GM12878 (cell line): ENCODE measurements at regions not wholly inside any gene's neighbourhood (a gene's known extent, or its start where the extent isn't known, plus 50 kb on each side); places are given as distances from the start of the nearest gene placed in this dataset.
"Not testable (repeated sequence)": the region's sequence is repeated elsewhere in the genome, so short reads cannot be mapped to it uniquely, and the experiment has no call there.

Experiments used
- CTCF ChIP-seq, 3 experiments: IDR thresholded peaks in 2 of 3; conservative IDR thresholded peaks in 1 of 3; 2 replicates each; pipeline ENCODE4 v1.5.1; 2011; ENCODE audit warnings: low read depth in 3 of 3, low read length in 3 of 3, mild to moderate bottlenecking in 3 of 3, control low read depth in 2 of 3, moderate library complexity in 2 of 3, inconsistent platforms in 1 of 3, mixed read lengths in 1 of 3; ENCODE audit not compliant: control insufficient read depth in 2 of 3, insufficient read depth in 1 of 3; ENCODE audit errors: extremely low read depth in 1 of 3
- DPF2 ChIP-seq: fragments of 450-650 bp; IDR thresholded peaks from 2 replicates; pipeline ENCODE4 v1.6.1; 2017; ENCODE audit warnings: mild to moderate bottlenecking
- EP300 ChIP-seq, 2 experiments: fragments of 150-350 bp in 1 of 2; IDR thresholded peaks; 2 replicates each; pipeline ENCODE4 v1.6.1; 2011 to 2012; ENCODE audit warnings: low read depth in 2 of 2, low read length in 2 of 2, borderline replicate concordance in 1 of 2, improper control_type of control experiment in 1 of 2, inconsistent platforms in 1 of 2; ENCODE audit not compliant: control insufficient read depth in 1 of 2
- EZH2 ChIP-seq: IDR thresholded peaks from 2 replicates; pipeline ENCODE4 v1.6.1; 2012; ENCODE audit warnings: low read depth, mild to moderate bottlenecking, control low read depth, inconsistent platforms, low read length, borderline replicate concordance; ENCODE audit not compliant: control insufficient read depth
- POLR2A ChIP-seq: IDR thresholded peaks from 2 replicates; pipeline ENCODE4 v1.6.1; 2011; ENCODE audit warnings: low read depth, mild to moderate bottlenecking, low read length
- RAD21 ChIP-seq: IDR thresholded peaks from 2 replicates; pipeline ENCODE4 v1.6.1; 2011; ENCODE audit warnings: mild to moderate bottlenecking, low read depth, low read length, moderate library complexity; ENCODE audit not compliant: insufficient read depth
- RELA ChIP-seq: fragments of 450-650 bp; IDR thresholded peaks from 2 replicates; pipeline ENCODE4 v1.8.0; 2014; ENCODE audit warnings: borderline replicate concordance; ENCODE audit not compliant: partially characterized antibody
- ZBED1 ChIP-seq: IDR thresholded peaks from 2 replicates; pipeline ENCODE4 v1.6.1; 2016; ENCODE audit warnings: borderline replicate concordance

GRCh38 chr16:88258764-88259525 is 123.8 kb upstream of the ZNF469 start:
- TF ChIP-seq EP300 (IDR thresholded peaks at IDR 0.05; ENCODE audit: borderline replicate concordance in 1 of 2, control insufficient read depth in 1 of 2, low read depth in 2 of 2, low read length in 2 of 2); ZBED1; EZH2; POLR2A; RELA; DPF2; RAD21; CTCF (IDR thresholded peaks at IDR 0.05 in 2 of 3, conservative IDR thresholded peaks at IDR 0.05 in 1 of 3; ENCODE audit: control insufficient read depth in 2 of 3, extremely low read depth in 1 of 3, insufficient read depth in 1 of 3, low read depth in 3 of 3, low read length in 3 of 3): not testable (repeated sequence)
